SIG-M5 (cell line): ENCODE measurements at regions not wholly inside any gene's neighbourhood (a gene's known extent, or its start where the extent isn't known, plus 50 kb on each side); places are given as distances from the start of the nearest gene placed in this dataset.

Experiments used
- DNase-seq: peaks from one replicate; lab custom pipeline; 2025; lab: John Stamatoyannopoulos, UW

DNA sequence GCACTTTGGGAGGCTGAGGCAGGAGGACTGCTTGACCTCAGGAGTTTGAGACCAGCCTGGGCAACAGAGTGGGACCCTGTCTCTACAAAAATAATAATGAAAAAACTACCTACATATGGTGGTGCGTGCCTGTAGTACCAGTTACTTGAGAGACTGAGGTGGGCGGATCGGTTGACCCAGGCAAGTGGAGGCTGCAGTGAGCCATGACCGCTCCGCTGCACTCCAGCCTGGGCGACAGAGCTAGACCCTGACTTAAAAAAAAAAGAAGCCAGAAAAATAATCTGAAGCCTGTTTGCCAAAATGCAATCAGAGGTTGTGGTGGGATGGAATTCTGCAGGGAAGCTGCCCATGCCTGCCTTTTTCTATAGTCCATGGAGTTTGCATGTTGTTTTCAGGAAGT is 50.4 kb upstream of the GGTA1 start:
- DNase-seq: no peak

DNA sequence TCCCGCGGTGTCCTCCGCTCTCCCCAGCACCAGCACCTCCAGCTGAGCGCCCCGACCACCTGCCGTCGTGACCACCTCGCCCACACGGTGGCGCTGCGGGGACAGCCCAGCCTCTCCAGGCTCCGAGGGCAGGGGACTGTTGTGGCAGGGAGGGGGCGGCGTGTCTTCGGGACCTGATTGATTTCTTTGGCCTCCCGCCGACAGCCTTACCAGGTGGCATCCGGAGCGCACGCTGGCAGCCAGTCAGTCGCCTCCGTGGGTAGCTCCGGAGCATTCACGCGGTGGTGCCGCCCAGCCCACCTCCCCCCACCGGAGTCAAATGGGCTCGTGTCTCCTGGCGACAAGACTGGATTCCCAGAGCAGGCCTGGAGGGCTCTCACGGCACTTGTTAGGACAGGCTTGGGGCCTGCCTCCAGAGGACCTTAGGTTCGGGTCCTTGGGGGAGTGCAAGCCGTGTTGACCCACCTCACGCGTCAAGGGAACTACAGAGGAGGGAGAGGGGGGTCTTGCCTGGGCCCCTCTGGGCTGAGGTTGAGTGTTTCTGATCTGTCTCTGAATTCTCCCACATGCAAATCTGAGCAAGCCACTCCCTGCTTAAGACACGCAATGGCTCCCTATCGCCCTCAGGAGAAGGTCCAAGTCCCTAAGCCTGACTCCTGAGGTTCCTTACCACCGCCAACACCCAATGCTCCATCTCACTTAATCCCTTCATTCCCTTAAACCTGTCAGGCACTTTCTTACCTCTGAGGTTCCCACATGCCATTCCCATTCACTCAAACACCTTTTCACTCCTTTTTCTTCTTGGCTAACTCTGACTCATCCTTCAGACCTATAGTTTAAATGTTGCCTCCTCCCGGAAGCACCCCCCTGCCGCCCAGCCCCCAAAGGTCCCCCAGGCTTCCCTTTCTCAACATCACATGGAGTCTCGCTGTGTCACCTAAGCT is 51.2 kb upstream of the GGTA1 start:
- DNase-seq: no peak

DNA sequence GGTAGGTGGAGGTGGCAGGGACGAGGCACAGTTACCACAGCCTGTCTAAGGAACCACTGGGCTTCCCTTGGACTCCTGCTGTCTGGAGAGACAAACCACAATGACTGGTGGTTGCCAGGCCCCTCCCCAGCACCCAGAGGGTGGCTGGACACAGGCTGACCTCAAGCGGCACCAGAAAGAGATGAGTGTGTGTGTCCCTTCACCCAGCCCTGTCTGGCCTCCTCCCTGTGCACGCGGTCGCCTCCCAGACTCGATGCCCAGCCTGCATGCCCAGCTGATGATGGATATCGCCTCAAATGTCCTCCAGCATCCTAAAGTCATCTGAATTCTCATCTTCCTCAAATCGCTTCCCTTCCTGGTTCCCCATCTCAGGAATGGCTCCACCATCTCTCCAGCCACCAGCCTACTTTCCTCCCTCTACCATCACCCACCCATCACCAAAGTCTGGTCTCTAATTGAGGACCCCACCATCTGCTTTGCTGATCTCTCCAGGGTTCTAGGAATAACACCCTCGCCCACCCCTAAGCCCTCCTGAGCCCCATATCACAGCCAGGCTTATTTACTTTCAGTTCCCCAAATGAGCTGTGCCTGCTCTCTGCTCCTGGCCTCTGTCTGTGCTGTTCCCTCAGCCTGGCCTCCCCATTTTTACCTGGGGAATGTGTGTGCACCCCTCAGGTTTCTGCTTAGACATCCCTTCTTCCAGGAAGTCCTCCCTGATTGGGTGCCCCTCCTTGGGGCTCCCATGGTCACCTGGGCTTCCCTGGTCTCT is 52.5 kb upstream of the GGTA1 start:
- DNase-seq: no peak

DNA sequence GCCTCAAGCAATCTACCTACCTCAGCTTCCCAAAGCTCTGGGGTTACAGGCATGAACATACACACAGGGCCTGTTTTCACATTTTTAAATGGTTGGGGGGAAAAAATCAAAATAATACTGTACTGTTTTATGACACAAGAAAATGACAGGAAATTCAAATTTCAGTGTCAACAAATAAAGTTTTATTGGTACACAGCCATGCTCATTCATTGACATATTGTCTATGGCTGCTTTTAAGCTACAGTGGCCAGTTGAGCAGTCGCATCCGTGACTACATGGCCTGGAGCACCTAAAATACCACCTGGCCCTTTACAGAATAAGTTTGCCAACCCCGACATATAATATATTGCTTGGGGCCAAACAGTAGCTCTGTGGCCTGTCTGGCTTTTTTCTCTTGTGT is 56.4 kb upstream of the GGTA1 start:
- DNase-seq: no peak

DNA sequence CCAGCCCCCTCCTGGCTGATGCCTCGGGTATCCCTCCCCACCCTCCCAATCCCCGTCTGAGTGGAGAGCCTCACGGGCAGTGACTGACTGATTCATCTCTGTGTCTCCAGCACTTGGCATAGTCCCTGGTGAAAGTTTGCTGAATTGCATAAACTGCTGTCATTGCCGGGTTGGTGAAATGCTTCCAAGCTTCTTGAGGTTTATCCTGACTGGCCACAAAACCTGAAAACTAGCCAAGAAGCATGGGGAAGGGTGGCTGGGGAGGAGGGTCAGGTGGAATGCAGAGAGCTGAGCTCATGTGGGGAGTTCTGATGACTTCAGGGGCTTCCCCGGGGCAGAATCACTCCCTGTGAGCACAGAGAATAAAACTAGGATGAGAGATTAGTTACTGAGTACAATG is 56.9 kb upstream of the GGTA1 start:
- DNase-seq: no peak

DNA sequence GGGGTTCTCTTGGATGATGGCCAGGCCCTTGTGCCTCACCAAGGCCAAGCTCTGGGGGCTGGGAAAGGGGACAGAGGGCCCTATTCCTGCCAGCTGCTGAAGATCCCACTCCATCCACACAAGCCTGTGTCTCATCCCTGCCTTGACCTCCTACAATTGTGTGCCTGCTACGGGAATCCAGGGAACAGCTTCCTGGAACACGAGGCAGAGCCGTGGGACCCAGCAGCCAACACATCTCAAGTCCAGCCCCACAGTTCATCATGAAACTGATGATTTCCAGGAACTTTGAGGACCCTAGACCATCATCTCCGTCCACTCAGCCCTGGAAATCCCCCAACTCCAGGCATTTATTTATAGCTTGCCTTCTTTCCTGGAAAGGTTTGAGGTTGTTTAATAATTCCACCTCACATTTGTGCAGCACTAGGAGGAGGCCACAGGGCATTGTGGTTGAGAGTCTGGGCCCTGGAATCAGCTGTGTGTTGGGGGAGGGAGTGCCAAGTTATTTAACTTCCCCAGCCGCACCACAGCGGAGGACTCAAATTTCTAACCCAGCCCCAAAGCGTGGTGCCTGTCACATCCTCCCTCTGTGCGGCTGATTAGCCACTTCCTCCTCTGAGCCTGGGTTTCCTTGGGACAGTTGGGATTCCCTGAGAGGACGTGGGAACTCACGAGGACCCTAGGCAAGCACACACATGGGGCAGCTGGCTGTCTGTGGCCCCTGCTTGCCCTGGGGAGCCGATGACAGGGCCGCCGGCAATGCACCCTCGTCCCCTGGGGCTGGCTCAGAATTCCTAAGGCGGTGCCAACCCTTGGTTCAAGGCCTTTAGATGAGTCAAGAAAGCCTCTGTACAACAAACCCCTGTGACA is 58.2 kb upstream of the GGTA1 start:
- peak; percentile 9 for DNase-seq

DNA sequence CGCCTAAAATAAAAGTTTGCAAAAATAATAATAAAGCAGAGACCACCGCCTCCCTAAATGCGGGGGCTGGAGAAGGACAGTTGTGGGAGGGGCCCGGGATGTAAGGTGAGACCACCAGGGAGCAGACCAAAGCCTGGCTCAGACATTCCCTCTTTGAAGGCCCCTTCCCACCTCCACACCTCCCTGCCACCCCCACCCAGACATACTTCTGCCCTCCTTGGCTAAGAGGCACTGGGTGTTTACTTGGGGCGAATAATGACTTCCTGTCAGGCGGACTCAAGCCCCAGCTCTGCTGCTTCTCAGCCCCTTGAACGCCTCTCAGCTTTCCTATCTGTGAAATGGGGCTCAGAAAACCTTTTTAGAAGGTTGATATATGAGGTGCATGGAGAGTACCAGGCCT is 58.8 kb upstream of the GGTA1 start:
- DNase-seq: no peak

DNA sequence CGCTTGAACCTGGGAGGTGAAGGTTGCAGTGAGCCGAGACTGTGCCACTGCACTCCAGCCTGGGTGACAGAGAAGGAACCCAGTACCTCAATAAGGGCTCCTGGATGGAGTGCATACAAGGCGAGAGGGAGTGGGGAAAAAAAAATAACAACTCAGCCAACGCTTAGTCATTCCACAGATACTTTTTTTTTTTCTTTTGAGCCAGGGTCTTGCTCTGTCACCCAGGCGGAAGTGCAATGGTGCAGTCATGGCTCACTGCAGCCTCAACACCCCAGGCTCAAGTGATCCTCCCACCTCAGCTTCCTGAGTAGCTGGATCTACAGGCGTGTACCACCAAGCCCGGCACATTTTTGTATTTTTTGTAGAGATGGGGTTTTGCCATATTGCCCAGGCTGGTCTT is 59.5 kb upstream of the GGTA1 start:
- no peak for DNase-seq

DNA sequence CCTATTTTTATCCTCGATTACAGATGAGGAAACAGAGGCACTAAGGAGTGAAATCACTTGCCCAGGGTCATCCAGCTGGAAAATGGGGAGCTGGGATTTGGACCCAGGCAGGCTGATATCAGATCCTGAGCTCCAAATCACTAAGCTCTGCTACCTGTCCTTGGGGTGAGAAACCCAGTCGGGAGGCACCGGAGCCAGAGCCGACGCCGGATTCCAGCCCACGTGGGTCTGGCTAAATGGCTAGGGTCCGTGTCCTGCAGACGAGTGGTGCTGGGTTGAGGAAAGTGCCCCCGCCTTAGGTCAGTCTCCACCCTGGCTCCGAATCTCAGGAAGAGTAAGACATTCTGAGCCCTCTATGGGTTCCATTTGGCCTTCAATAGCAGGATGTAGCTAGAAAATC is 61.3 kb upstream of the GGTA1 start:
- no peak for DNase-seq

DNA sequence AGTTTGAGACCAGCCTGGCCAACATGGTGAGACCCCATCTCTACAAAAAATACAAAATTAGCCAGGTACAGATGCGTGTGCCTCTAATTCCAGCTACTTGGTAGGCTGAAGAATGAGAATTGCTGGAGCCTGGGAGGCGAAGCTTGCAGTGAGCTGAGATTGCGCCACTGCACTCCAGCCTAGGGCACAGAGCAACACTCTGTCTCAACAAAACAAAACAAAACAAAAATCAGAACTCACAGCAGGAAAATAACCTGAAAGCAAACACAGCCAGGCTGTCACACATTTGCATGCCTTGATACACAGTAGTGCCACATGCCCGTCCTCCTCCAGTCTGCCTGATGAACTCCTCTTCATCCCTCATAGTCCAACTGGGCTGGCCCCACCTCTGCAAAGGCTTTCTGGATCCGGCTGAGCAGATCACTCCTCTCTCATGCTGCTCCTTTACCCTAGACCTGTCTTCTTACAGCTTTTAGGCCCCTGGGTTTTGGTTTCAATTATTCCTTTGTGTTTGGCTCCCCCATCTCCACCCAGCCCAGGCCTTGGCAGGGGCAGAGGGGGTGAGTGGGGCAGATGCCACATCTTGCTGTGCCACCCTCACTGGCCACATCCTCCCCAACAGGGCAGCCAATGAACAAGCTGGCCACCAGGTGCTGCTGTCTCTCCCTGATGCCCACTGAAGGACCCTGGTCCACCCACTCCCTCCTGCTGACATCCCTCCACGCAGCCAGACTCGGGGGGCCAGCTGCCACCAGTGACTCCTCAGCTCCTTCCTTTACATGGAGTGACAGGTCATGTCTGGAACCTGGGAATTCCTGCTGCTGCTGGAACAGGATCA is 62.0 kb upstream of the GGTA1 start:
- no peak for DNase-seq

DNA sequence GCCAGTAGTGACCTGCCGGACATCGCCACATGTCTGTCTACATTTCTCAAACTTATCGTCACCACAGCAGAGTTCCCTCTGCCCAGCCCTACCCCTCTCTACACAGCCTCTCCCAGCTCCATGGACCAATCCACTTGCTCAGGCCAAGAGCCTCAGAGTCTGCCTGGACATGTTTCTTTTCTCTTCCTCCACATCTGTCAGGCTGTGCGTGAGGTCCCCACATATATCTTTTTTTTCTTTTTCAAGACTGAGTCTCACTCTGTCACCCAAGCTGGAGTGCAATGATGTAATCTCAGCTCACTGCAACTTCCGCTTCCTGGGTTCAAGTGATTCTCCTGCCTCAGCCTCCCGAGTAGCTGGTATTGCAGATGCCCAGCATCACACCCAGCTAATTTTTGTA is 62.7 kb upstream of the GGTA1 start:
- no peak for DNase-seq

DNA sequence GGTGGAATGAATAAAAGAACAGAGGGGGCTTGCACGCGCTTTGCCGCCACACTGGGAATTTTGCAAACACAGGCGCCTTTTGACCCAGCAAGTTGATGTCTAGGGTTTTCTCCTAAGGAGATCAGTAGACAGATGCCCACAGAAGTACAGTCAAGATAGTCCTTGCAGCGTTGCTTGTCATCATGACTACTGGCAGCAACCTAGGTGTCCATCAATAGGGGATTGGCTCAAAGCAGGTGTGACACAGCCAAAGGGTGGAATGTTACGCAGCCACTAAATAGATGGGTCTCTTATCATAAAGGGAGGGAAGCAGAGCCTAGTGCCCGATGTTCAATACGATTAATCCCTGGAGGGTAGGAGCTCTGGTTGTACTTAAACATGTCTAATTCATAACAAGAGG is 63.8 kb upstream of the GGTA1 start:
- no peak for DNase-seq

DNA sequence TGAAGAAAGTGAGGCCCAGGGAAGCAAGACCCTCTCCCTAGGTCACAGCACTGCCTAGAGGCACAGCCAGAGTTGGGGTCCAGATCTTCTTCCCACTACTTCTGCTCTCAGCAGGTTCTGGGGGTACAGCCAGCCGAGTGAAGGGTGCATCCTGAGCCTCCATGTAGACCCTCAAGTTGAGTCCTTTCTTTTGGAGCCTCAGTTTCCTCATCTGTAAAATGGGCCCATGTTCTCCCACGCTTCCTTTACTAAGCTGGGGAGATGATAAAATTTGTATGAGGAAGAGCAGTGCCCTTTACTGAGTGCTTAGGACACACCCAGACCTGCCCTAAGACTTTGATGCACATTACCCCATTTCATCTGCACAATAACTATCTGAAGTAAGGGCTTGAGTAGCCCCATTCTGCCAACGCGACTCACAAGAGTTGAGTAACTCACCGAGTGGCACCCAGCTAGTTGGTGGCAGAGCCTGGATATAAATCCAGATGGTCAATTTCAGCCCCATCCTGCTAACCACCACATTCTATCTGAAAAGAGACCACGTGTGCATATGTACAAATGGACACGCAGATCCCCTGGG is 64.3 kb upstream of the GGTA1 start:
- DNase-seq: no peak

DNA sequence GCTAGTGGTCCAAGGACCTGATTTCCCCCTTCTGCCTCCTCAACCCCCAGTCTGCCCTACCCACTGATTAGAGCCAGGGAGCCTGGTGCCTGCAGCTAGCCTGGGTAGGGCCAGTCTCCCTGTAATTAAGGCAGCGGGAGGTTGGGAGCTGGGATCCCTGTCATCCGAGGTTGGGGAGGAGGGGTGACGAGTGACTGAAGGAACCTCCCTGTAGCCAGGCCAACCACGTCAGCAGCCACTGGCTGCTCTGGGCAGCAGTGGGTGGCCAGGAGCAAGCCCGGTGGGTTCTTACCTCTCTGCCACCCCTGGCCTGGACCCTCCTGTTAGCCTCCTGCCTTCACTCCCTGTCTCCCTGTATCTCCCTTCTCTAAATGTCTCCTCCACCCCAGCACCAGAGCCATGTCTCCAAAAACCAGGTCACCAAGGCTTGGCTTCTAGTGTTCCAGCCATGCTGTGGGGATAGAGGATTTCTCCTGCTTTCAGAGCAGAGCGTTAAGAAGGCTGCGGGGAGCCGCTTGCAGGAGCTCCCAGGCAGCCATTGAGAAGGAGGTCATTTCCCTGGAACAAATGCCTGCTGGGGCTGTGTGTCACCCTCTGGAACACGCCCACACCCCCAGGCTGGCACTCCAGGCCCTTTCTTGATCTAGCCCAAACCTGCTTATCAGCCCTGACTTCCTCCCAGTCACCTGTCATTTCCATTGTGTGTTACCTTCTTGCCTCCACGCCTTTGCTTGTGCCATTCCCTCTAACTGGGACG is 65.0 kb upstream of the GGTA1 start:
- DNase-seq: no peak

DNA sequence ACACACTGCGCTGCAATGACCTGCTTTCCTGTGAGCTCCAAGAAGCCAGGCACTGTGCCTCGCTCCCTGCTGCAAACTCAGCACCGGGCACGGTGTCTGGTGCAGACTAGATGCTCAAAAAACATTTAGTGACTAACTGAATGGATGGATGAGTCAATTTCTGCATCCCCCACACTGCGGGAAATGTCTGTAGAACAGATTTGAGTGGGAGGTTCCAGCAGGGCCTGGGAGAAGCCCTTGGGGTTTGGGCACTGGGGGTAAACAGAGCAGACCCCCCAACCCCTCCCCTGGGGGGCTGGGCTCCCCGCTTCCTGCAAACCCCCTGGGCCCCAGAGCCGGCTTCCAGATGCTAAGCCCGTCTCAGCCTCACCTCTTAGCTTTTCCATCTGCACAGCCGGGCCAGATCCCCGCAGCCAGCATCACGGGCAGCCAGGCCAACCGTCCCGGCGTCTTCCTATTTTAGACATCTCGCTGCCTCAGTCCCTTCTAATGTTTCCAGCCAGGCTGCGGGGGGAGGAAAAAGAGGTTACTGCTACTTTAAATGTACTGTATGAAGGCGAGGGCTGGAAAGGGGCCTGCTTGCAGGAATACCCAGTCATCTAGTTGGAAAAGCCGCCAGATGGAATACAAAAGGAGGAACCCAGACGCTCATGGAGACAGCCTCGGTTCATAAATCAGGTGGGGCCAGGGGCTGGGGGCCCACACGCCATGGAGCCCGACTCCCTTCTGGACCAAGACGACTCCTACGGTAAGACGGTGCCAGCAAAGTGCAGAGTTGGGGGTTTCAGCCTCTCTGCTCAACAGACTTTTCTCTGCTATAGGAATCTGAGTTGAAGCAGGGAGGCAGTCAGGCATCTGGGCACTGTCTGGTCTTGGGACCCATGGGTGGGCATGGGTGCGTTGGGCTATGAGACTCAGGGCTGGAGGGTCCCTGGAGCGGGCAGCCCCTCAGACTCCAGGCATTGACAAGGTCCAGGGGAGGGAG is 67.1 kb upstream of the GGTA1 start:
- no peak for DNase-seq

DNA sequence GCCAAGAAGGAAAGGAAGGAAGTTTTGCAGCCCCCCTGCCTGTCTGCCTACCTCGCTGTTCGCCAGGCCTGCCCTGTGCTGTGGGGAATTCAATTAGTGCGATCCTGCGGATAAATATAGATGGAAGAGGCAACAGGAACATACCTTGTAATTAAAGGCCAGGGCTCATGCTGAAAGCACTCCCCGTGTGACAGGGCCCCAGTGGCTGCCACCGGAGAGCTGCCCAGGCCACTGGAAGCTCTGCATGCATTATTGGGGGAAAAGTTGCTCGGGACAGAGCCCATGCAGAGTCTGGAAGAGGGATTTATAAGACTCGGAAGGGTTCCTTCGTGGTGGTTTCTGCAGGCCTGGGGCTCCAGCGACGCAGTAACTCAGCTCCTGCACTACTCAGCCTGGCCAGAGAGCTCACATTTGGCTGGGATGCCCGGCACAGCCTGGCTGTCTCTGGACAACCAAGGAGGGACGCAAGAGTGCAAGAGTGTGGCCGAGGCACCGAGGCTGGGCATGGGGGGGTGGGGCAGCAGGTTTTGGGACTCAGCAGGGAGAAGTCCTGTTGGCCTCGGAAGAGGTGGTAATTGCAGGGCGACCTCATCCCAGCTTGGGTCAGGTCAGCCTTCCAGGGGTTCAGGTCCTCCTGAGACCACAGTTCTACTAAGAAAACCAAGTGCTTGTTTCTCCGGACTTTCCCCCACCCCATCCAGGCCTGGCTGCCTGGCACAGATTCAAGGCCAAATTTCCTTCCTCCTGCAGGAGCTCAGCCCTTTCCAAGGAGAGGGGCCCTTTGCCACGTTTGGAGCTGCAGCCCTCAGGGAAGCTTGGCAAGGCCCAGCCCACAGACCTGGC is 68.1 kb upstream of the GGTA1 start:
- DNase-seq: no peak

DNA sequence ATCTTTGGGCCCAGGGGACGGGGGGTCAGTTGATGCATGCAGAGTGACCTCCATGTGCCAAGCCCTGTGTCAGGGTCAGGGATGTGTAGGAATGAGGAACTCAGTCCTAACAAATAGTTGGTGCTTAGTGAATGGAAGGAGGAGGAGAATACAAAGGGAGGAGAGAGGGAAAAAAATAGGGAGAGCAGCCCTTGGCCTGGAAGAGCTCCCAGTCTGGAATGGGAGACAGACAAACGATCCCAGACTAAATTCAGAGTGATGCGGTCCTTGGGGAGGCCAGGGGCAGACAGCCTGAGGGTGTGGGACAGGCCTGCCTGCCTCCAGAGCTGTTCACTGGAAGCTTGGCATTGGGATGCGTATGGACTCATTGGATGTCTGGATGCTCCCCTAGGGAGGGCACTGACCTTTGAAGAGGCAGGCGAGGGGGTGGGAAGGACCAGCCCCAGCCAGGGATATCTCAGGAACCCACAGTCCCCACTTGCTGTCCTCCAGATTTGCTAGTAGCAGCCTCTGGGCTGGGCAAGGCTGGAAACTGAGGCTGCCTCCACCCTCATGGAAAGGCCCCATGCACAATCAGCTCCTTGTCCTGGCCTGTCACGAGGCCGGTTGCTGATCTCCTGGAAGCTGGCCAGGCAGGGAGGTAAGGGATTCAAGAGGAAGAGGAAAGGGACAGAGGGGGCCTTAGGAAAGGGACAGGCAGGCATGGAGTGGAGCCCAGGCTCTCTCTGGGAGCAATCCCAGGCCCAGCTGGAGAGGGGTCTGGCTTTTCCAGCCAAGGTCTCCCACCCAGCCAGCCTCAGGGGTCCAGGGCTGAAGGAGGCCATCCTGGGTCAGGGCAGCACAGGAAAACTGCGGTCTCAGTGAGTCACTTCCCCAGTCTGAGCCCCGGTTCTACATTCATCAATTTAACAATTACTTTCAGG is 69.0 kb upstream of the GGTA1 start:
- DNase-seq: no peak
